ENCODE measurements at regions not wholly inside any gene's neighbourhood (a gene's known extent, or its start where the extent isn't known, plus 50 kb on each side); places are given as distances from the start of the nearest gene placed in this dataset.
"Not testable (repeated sequence)": the region's sequence is repeated elsewhere in the genome, so short reads cannot be mapped to it uniquely, and the experiment has no call there.

DNA sequence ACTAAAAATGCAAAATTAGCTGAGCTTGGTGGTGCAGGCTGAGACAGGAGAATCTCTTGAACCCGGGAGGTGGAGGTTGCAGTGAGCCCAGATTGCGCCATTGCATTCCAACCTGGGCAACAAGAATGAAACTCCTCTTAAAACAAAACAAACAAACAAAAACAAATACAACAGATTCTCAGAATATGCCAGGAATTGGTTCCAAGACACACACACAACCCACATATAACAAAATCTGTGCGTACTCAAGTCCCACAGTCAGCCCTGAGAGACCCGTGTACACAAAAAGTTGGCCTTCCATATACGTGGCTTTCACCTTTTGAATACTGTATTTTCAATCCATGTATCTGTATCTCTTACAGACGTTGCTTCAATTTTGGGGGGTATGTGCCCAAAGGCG, 98.9 kb upstream of the MARCKS start:
- DNase-seq, result no peak

DNA sequence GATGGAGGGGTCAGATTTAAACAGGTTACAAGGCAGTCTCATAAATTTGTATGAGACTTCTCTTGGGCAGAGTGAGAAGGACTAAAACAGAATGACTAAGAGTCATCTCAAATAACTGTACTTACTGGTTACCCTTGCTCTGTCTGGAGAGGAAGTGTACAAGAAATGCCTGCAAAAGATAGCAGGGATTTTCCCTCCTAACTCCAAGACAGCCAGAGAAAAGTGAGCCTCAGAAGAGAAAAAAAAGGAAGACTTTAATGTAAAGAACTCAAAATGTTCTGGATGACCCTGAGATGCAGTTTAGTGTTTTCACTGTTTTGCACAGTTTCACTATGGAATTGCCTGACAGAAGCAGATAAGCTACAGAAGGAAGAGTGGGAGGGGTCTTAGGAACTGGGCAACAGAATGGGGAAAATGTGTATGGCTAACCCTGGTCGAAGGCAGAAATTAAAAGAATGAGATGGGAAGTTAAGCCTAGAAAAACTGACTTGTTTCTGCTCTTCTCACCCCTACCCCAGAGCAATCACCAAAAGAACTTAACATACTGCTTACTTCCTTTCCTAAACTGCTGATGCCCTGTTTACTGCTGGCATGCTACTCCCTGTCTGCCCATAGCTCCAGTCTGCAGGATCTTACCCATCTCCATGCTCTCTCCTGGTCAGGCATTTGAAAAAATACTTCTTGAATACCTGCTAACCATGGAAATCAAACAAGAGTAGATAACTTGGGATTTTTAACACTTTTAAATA, 98.1 kb upstream of the MARCKS start:
- DNase-seq, result no peak

DNA sequence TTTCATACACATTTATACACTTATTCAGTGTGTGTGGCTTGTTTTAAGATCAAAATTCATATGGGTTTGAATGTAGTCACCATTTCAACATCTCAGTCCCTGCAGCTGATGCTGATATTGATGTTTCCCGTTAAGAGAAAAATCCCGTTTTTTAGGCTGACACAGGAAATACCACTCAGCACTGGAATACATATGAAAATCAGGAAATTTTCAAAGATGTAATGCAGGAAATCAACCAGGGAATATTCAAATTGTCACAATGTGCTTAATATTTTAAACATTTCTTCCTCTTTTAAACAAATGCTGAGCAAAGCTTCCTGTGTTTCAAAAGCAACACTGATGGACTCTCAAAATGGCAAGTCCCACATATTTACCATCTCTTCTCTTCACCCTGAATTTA, 94.5 kb upstream of the MARCKS start:
- no peak for DNase-seq

DNA sequence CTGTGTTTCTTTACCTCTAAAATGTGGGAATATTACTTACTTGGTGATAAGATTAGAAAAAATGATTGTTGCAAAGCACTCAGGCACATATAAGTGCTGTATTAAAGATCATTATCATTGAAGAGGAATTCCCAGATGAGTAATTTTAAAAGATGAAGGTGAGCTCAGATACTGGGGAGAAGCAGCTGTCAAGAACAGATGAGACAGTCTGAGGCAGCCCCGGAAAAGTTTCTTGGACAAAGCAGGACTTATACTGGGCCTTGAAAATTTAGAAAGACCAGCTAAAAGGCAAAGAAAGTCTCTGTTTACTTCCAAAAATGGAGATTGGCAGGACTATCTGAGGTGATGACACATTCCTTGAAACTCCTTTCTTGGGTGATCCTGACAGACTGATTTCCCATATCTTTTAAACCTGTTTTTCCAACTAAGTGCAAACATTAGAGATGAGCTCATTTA, 93.8 kb upstream of the MARCKS start:
- no peak for DNase-seq

DNA sequence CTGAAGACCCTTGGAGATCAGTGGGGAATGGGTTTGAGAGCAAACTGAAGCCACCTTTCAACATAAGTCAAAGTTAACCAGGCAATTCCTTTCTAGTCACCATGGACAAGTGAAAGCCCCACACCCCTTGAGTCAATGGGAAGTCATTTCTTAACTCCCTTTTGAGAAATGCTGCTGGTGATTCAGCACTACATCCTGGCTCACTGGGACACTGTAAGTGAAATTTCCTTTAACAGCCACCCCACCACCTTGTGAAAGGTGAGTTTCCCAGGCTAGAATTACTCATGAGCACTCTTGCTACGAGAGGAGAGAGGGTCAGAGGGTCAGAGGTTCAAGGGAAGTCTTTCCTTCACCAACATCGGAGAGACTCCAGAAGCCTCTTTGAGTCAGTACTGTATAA, 93.3 kb upstream of the MARCKS start:
- DNase-seq, result no peak

DNA sequence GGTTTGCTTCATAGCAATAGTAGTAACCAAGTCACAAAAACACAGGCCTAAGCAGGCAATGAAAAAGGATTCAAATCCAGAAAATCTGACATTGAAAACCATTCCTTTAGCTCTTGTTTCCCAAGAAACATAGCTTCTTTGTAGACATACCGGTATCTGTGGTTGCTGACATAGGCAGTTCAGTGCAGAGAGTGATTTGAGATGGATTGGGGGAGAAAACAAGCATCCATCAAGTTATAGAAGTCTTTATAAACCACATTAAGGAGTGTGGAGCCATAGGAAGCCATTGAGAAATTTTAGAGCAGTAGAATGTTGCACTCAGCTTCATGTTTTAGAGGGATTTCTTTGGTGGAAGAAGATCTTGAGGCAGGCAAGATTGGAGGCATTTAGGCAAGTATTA, 91.2 kb upstream of the MARCKS start:
- DNase-seq, result no peak

DNA sequence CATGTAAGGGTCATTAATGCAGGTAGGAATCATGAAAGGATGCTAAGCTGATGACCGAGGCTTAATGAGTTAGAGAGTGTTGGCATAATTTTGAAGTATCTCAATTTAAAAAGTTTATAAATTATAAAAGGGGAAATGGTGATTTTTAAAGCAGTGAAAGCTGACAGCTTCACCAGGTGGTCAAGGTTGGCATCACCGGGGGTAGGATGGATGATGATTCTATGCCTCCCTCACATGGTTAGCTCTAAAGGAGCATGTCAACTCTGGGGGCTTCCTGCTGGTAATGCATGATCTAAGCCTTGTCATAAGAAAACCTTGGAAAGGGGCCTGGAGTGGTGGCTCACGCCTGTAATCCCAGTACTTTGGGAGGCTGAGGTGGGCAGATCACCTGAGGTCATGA, 89.2 kb upstream of the MARCKS start:
- no peak for DNase-seq

DNA sequence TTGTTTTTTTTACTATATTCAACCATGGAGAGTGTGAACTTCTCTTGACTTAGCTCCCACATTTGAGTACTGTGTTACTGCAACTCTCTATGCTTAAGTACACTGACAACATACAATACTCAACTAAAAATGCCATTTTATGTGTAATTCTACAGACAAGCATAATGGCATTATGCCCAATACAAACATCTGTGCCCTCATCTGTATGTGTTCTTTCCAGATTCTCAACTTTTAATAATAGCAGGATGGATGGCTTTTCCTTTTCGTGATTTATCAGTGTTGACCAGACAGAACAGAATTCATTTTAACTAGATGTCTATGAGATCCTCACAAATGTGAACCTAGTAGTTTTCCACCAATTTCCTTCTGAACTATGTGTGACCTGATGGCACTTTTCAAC, 84.2 kb upstream of the MARCKS start:
- DNase-seq, result no peak

DNA sequence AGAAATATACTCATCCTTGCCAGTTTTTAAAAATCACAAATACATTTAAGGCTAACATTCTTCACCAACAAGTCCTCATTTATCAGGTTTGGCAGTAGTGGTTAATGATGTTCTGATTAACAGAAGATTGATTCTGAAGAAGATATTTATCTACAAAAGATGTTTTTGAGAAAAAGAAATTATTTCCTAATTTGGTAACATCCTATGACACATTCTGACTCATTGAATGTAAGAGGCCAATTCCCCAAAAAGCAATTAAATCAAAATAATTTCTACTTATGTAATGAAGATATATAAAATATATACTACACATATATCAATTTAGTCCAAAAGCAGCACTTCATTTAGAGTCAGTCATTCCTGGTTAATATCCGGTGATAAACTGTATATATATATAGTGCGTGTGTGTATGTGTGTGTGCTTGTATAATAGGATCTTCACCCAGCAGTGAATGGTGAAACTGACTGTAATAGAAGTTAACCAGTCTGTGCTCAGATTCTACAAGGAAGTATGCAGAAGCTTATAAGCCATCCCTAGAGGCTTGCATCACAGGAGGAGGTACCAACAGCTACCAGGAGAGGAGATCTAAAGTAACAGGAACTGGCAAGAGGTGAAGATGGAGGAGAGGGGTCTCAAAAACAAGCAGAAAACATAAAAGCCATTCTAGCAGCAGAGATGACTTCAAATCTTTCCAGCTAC, 82.9 kb upstream of the MARCKS start:
- DNase-seq, result no peak

DNA sequence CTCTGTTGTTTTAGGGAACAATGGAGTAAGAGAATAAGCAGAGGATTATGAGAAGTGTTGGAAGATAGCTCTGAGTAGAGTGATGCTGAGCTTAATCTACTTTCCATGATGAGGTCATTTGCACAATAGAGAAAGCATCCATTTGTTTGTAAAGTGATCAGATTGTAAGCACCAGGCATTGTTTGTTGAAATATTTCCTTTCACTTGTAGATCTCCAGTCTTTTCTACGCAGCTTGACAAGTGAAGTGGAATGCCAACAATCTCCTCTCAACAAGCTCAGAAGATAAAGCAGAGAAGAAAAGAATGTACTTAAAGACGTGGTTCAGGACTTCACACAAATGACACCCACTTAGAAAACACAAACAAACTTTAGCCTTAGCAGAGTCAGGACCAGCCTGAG, 80.1 kb upstream of the MARCKS start:
- no peak for DNase-seq

DNA sequence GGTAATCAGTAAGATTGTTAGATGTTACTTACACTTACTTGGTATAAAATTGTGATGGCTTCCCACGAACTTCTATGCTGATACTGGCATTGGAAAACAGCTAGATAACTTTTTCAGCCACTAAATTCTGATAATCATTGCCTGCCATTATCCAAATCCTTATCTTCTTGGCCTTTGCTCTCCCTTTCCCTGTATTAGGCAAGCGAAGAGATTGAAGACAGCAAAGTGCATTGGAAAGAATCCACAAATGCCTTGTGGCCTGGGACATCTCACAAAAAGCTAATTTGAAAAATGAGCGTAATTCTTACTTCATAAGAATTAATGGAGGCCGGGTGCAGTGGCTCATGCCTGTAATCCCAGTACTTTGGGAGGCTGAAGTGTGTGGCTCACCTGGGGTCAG, 79.5 kb upstream of the MARCKS start:
- DNase-seq, result no peak

DNA sequence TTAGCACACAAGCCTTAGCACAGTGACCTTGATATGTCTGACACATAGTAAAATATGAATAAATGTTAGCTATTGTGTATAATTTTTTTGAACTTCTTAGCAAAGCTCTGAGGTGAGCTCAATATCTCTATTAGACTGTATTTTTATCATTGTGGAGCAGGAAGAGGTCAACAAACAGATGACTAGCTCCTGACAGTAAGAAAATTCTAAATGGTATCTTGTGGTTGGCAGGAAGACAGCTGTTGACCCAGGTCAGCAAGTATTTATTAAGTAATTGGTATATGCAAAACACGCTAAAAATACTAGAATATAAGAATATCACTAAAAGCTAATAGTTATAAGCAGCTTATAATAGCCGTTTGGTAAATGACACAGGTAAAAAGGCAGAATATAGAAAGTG, 77.5 kb upstream of the MARCKS start:
- DNase-seq, result no peak

DNA sequence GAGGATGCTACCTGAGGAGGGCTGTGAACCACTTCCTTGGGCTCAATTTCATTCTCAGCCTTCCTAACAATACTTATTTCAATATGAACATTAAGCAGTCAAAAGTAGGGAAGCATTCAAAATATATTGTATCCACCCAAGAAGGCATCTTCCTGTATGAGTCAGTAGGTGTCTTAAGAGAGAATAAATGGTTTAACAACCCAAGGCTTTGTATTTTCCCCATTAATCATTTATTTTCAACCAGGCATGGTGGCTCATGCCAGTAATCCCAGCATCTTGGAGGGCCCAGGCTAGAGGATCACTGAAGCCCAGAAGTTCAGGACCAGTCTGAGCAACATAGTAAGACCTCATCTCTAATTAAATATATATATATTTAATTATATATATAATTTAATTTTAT, 74.5 kb upstream of the MARCKS start:
- DNase-seq, result no peak

DNA sequence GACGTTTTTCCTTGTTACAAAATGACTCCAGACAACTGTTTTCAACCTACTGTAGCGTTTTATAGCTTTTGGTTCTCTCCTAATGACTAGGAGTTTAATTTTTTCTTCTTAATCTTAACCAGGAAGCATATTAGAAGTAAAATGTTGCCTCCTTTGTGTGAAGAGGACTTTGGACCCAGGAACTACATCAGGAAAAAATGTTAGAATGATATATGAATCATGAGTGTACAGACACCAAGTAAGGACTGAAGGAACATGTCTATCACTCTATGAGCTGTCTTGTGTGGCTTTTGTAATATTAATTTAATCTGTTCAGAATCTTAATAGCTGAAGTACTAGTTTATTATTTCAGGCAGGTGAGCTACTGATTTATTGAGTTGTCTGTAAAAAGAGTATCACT, 71.0 kb upstream of the MARCKS start:
- no peak for DNase-seq

DNA sequence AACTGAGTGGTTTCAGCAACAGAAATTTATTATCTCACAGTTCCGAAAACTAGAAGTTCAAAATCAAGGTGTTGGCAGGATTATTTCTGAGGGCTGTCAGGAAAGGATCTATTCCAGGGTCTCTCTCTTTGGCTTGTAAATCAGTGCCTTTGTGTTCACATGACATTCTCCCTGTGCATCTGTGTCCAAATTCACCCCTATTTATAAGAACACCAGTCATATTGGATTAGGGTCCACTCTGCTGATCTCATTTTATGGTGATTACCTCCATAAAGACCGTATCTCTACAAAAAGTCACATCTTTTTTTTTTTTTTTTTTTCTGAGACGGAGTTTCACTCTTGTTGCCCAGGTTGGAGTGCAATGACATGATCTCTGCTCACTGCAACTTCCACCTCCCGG, 68.6 kb upstream of the MARCKS start:
- no peak for DNase-seq

DNA sequence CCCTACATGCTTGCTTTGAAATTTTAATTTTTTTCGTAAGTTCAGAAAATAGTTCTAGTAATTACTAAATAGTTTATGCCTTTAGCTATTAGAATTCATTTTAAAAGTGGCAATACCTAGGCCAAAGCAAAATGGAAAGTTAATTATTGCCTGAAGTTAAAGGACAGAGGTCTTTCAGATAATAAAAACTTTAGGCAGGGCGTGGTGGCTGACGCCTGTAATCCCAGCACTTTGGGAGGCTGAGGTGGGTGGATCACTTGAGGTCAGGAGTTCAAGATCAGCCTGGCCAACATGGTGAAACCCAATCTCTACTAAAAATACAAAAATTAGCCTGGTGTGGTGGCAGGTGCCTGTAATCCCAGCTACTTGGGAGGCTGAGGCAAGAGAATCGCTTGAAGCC, 65.9 kb upstream of the MARCKS start:
- DNase-seq, result not testable (repeated sequence)

DNA sequence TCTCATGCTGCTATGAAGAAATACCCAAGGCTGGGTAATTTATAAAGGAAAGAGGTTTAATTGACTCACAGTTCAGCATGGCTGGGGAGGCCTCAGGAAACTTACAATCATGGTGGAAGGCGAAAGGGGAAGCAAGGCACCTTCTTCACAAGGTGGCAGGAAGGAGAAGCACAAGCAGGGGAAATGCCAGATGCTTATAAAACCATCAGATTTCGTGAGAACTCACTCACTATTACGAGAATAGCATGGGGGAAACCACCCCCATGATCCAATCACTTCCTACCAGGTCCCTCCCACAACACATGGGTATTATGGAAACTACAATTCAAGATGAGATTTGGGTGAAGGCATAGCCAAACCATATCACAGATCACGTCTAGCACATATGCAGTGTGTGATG, 61.8 kb upstream of the MARCKS start:
- not testable (repeated sequence) for DNase-seq

DNA sequence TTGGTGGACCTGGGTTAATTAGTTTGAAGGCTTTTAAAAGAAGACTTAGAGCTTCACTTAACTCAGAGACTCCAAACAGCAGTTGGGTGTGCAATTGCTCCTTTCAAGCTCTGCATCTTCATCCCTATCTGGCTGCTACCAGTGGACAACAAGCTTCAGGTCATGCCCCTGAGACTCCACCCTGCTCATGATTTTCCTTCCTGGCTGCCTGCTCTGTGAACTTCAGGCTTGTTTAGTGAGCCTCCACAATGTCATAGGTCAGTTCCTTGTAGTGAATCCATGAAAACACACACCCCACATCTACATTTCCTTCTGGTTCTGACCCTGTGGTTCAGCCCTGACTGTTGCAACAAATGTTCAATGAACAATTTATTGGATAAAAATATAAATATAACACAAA, 61.1 kb upstream of the MARCKS start:
- no peak for DNase-seq

DNA sequence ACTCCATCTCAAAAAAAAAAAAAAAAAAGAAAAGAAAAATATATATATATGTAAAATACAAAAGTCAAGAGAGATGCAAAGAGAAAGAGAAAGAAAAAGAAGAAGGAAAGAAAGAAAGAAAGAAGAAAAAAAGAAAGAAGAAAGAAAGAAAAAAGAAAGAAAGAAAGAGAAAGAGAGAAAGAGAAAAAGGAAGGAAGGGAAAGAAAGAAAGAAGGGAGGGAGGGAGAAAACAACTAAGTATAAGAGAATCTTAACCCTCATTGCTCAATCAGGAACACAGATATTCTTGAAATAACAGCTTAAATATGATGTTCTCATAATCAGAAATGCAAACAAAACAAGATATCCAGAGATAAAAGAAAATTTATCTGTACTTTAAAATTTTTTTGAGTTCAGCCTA, 54.4 kb upstream of the MARCKS start:
- DNase-seq, result no peak

DNA sequence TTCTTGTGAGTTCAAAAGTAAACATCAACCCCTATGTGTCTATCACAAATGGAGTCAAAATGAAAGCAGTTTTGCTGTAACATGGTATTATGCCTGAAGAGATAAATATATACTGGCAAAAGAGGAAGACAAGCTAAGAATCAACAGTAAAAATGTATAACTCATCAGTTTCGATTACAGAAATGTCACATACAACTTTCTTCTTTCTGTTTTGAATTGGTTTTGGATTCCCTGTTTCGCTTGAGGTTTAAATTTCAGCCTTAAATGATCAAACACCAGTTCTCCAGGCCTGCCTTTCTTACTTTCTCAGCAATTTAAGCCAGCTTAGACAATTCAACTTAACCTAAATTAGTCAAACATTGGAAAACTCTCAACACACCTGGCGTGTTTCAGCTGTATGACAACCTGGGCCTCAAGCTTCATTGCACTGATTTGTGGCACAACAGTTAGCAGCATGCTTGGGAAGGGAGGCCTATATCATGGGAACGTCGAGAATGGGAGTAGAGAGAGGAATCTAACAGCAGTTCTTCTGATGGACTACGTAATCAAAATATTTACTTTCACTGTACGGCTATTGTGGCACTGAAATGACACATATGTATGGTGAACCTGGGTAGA, 51.9 kb upstream of the MARCKS start:
- DNase-seq, result no peak

DNA sequence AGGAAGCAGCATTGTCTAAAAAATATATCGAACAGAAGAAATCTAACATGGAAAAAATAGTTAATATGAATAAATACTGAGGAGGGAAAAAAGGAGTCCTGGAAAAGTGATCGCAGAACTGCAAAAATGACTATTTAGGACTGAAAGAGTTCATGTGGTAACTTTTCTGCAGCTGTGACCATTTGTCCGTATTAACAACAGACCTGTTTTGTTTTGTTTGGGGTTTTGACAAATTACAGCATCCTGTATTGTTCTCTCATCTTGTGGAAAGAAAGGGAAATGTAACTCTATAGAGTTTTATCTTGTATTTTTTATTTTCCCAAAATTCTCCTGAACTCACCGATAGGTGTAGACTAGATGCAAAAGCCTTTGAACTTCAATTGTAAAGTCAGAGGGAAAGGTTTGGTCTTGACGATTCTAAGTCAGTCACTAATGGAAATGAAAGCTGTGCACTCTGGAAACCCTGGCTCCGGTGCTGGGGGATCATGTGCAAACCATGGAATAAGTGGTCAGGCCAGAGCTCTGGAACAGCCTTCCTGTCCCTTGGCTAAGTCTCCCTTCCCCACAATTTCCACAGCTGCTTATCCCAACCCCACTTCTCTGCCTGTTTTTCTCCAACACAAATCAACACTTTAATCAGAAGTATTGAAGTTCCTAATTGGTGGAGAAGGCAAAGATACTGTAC, 51.2 kb upstream of the MARCKS start:
- DNase-seq, result no peak

All from NCI-H2227 treated with DMSO at 0.1 percent for 48 hours (cell line).